Caco-2 (cell line): ENCODE measurements at regions not wholly inside any gene's neighbourhood (a gene's known extent, or its start where the extent isn't known, plus 50 kb on each side); places are given as distances from the start of the nearest gene placed in this dataset.

ENCODE experiments used
- BruUV-seq: library from RNA; stranded (reverse); fragments of 400-500 nt; replicated peaks from 2 replicates; lab custom pipeline; 2021; lab: Mats Ljungman, UMichigan
- CTCF ChIA-PET: fragments of 300-600 bp; sonication (Branson Sonifier 250); formaldehyde crosslinking; loops from one replicate; lab custom pipeline; 2022; ENCODE audit warnings: antibody characterized with exemption; lab: Charles Lee
- POLR2A ChIA-PET: fragments of 300-600 bp; sonication (Branson Sonifier 250); formaldehyde crosslinking; loops from one replicate; lab custom pipeline; 2022; ENCODE audit warnings: antibody characterized with exemption; lab: Charles Lee
- DNase-seq, 2 experiments: peaks; one replicate each; pipeline versions ENCODE4 v3.0.0 to v3.0.0-alpha.2; 2020 to 2022
- H3K27me3 ChIP-seq: replicated peaks from 2 replicates; pipeline ENCODE4 v1.6.0; 2011; ENCODE audit warnings: low read length; ENCODE audit not compliant: control insufficient read depth, insufficient read depth
- H3K36me3 ChIP-seq: 2 replicates; pipeline ENCODE4 v1.5.1; 2011; ENCODE audit warnings: low read length; ENCODE audit not compliant: control insufficient read depth, insufficient read depth
- H3K4me1 ChIP-seq: fragments of 250-450 bp; sonication (Bioruptor Pico); 2 replicates; pipeline ENCODE4 v1.5.1; 2020; ENCODE audit warnings: mild to moderate bottlenecking
- H3K4me3 ChIP-seq: 2 replicates; pipeline ENCODE4 v1.5.1; 2011; ENCODE audit warnings: low read depth, mild to moderate bottlenecking, control low read depth, low read length
- H3K9me3 ChIP-seq: fragments of 250-450 bp; sonication (Bioruptor Pico); 2 replicates; pipeline ENCODE4 v1.5.1; 2020; ENCODE audit warnings: mild to moderate bottlenecking, moderate library complexity
- H3K27ac Mint-ChIP-seq: one replicate; pipeline ENCODE4 v1.8.0; 2022; ENCODE audit warnings: mixed read lengths; ENCODE audit not compliant: unreplicated experiment
- H3K27me3 Mint-ChIP-seq: one replicate; pipeline ENCODE4 v1.8.0; 2022; ENCODE audit warnings: mixed read lengths; ENCODE audit not compliant: insufficient read depth, unreplicated experiment
- H3K36me3 Mint-ChIP-seq: one replicate; pipeline ENCODE4 v1.8.0; 2022; ENCODE audit warnings: mild to moderate bottlenecking, mixed read lengths; ENCODE audit not compliant: insufficient read depth, unreplicated experiment
- H3K4me1 Mint-ChIP-seq: one replicate; pipeline ENCODE4 v1.8.0; 2022; ENCODE audit warnings: low read depth, mixed read lengths; ENCODE audit not compliant: unreplicated experiment
- H3K4me3 Mint-ChIP-seq: one replicate; pipeline ENCODE4 v1.8.0; 2022; ENCODE audit warnings: mild to moderate bottlenecking, moderate library complexity, mixed read lengths; ENCODE audit not compliant: unreplicated experiment
- H3K9me3 Mint-ChIP-seq: one replicate; pipeline ENCODE4 v1.8.0; 2022; ENCODE audit warnings: mixed read lengths; ENCODE audit not compliant: unreplicated experiment
- intact Hi-C: fragments of 100-400 bp; cut with micrococcal nuclease; formaldehyde crosslinking; loops from one replicate; pipeline ENCODE4 v1.10.0; 2022; ENCODE audit not compliant: unreplicated experiment
- TF ChIP-seq, protein P1 (sequence below), 2 experiments: fragments of 200-600 bp in 1 of 2; IDR thresholded peaks; 1 replicate in 1 of 2; 2 replicates in 1 of 2; pipeline versions ENCODE4 v1.5.1 to v1.8.0; 2011 to 2022; ENCODE audit warnings: antibody characterized with exemption in 1 of 2, control low read depth in 1 of 2, inconsistent platforms in 1 of 2, low read depth in 1 of 2, low read length in 1 of 2, mild to moderate bottlenecking in 1 of 2, moderate library complexity in 1 of 2; ENCODE audit not compliant: insufficient read depth in 1 of 2, severe bottlenecking in 1 of 2, unreplicated experiment in 1 of 2

DNA sequence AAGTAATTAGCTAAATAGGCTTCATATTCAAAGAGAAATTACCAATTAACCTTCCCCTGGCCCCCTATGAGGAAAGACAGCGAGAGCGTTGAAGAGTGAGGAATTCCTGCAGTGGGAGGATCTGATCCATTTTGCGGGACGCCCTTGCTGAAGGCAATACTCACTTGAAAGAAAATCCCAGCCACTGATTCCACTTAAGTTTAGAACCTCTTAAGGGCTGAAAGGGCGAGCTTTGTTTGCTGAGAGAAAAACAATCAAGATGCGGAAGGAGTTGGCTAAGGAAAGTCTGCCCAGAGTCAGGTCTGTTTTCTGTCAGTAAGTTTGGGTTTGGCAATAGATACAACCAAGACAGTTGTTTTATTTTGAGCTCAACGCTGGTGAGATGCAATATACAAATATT is 102.8 kb upstream of the GBE1 start:
- intact Hi-C loops = loop anchor here (5.0 kb wide), 1 partner anchor 197 kb away; no protein-coding TSS in a partner anchor
- Mint-ChIP-seq H3K4me3 (no peak overlapping the region), H3K27ac (no peak overlapping the region), H3K36me3 (no peaks in the 10 kb centered on the region), H3K4me1 (no peaks in the 10 kb centered on the region), H3K27me3 (peaks cover 16% of the 10 kb centered on the region), H3K9me3 (no peaks in the 10 kb centered on the region)
- H3K36me3 ChIP-seq = no peaks in the 10 kb centered on the region
- H3K4me3 ChIP-seq = no peak overlapping the region
- no peaks in the 10 kb centered on the region for H3K9me3 ChIP-seq
- TF ChIP-seq, protein P1, sequence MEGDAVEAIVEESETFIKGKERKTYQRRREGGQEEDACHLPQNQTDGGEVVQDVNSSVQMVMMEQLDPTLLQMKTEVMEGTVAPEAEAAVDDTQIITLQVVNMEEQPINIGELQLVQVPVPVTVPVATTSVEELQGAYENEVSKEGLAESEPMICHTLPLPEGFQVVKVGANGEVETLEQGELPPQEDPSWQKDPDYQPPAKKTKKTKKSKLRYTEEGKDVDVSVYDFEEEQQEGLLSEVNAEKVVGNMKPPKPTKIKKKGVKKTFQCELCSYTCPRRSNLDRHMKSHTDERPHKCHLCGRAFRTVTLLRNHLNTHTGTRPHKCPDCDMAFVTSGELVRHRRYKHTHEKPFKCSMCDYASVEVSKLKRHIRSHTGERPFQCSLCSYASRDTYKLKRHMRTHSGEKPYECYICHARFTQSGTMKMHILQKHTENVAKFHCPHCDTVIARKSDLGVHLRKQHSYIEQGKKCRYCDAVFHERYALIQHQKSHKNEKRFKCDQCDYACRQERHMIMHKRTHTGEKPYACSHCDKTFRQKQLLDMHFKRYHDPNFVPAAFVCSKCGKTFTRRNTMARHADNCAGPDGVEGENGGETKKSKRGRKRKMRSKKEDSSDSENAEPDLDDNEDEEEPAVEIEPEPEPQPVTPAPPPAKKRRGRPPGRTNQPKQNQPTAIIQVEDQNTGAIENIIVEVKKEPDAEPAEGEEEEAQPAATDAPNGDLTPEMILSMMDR (IDR thresholded peaks at IDR 0.05; ENCODE audit: insufficient read depth in 1 of 2, low read depth in 1 of 2, low read length in 1 of 2, severe bottlenecking in 1 of 2, unreplicated experiment in 1 of 2) = no peak
- no TSS peak for BruUV-seq
- H3K27me3 ChIP-seq = no peaks in the 10 kb centered on the region
- ChIA-PET CTCF (no interaction called here), POLR2A (no interaction called here)
- no peak for DNase-seq
- no peaks in the 10 kb centered on the region for H3K4me1 ChIP-seq

DNA sequence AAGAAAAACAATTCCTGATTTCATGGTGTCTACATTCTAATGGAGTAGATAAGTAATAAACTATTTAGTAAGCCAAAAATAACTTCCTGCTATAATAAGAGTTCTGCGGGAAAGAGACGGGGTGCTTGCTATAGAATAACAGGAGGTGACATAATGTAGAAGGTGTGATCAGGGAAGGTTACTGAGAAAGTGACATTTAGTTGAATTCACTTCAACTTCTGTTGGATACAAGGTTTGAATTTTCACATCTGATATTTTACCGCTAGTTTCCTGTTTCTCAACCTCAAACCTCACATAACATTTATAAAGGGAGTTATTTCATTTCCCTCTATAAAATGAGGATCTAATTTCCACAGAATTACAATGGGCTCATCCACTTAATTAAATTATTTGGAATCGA is 102.3 kb upstream of the GBE1 start:
- H3K36me3 Mint-ChIP-seq = no peaks in the 10 kb centered on the region
- TF ChIP-seq, protein P1 (IDR thresholded peaks at IDR 0.05; ENCODE audit: insufficient read depth in 1 of 2, low read depth in 1 of 2, low read length in 1 of 2, severe bottlenecking in 1 of 2, unreplicated experiment in 1 of 2) = no peak
- POLR2A ChIA-PET = no interaction called here
- no peak overlapping the region for H3K4me3 ChIP-seq
- H3K36me3 ChIP-seq = no peaks in the 10 kb centered on the region
- H3K27me3 Mint-ChIP-seq = peaks cover 16% of the 10 kb centered on the region
- H3K27ac Mint-ChIP-seq = no peak overlapping the region
- CTCF ChIA-PET = no interaction called here
- H3K9me3 ChIP-seq = no peaks in the 10 kb centered on the region
- no peaks in the 10 kb centered on the region for H3K4me1 Mint-ChIP-seq
- no peaks in the 10 kb centered on the region for H3K4me1 ChIP-seq
- H3K9me3 Mint-ChIP-seq = no peaks in the 10 kb centered on the region
- DNase-seq = no peak
- H3K4me3 Mint-ChIP-seq = no peak overlapping the region
- no peaks in the 10 kb centered on the region for H3K27me3 ChIP-seq
- intact Hi-C loops = loop anchor here (5.0 kb wide), 1 partner anchor 196 kb away; no protein-coding TSS in a partner anchor
- no TSS peak for BruUV-seq

DNA sequence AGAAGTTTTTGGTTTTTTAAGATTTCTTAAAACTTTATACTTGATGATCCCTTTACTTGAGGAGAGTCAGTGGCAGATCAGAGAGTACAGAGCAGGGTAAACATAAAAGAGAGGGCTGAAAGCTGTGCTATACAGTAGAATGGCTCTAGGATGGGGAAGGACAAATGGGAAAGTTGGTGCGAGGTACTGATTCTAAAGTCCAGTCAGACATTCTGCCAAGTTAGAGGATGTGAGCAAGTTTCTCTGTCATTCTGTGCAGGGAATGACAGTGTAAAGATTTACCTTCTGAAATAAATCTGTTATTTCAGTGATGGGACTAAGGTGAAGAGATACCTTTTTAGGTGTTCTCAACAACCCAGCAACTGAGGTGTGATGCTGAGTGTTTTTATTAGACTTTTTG is 100.1 kb upstream of the GBE1 start:
- no peaks in the 10 kb centered on the region for H3K36me3 Mint-ChIP-seq
- no peak overlapping the region for H3K4me3 ChIP-seq
- no peaks in the 10 kb centered on the region for H3K4me1 Mint-ChIP-seq
- no peaks in the 10 kb centered on the region for H3K4me1 ChIP-seq
- H3K9me3 ChIP-seq = no peaks in the 10 kb centered on the region
- TF ChIP-seq, protein P1 (IDR thresholded peaks at IDR 0.05; ENCODE audit: insufficient read depth in 1 of 2, low read depth in 1 of 2, low read length in 1 of 2, severe bottlenecking in 1 of 2, unreplicated experiment in 1 of 2) = no peak
- H3K4me3 Mint-ChIP-seq = no peak overlapping the region
- ChIA-PET POLR2A (no interaction called here), CTCF (no interaction called here)
- no TSS peak for BruUV-seq
- no peaks in the 10 kb centered on the region for H3K27me3 ChIP-seq
- no peaks in the 10 kb centered on the region for H3K36me3 ChIP-seq
- no peak for DNase-seq
- H3K27me3 Mint-ChIP-seq = peaks cover 12% of the 10 kb centered on the region
- no peaks in the 10 kb centered on the region for H3K9me3 Mint-ChIP-seq
- intact Hi-C loops = loop anchor here (5.0 kb wide), 1 partner anchor 194 kb away; no protein-coding TSS in a partner anchor
- H3K27ac Mint-ChIP-seq = no peak overlapping the region
